ENCODE measurements at regions not wholly inside any gene's neighbourhood (a gene's known extent, or its start where the extent isn't known, plus 50 kb on each side); places are given as distances from the start of the nearest gene placed in this dataset.

- H3K27me3 Mint-ChIP-seq, result peaks cover 15% of the 10 kb centered on the region
- H3K9me3 Mint-ChIP-seq, result no peaks in the 10 kb centered on the region
- H3K4me3 Mint-ChIP-seq, result no peak overlapping the region
- H3K4me1 Mint-ChIP-seq, result peaks cover 23% of the 10 kb centered on the region
- H3K27ac Mint-ChIP-seq, result no peak overlapping the region
- H3K36me3 Mint-ChIP-seq, result no peaks in the 10 kb centered on the region
Measured at GRCh38 chr20:19935842-19936241, 81.3 kb upstream of the NAA20 start.

GRCh38 chr20:19936466-19937200 is 80.5 kb upstream of the NAA20 start:
- peaks cover 23% of the 10 kb centered on the region for H3K4me1 Mint-ChIP-seq
- H3K27ac Mint-ChIP-seq, result no peak overlapping the region
- no peaks in the 10 kb centered on the region for H3K9me3 Mint-ChIP-seq
- H3K27me3 Mint-ChIP-seq, result peaks cover 17% of the 10 kb centered on the region
- H3K4me3 Mint-ChIP-seq, result peak overlapping the region; percentile 62
- H3K36me3 Mint-ChIP-seq, result no peaks in the 10 kb centered on the region

- Mint-ChIP-seq H3K4me3 (peak overlapping the region; percentile 72), H3K4me1 (peaks cover 23% of the 10 kb centered on the region), H3K27me3 (peaks cover 17% of the 10 kb centered on the region), H3K36me3 (no peaks in the 10 kb centered on the region), H3K9me3 (no peaks in the 10 kb centered on the region), H3K27ac (no peak overlapping the region)
Measured at GRCh38 chr20:19937218-19937617, 79.9 kb upstream of the NAA20 start.

GRCh38 chr20:19937651-19938420 is 79.3 kb upstream of the NAA20 start:
- Mint-ChIP-seq H3K4me1 (peaks cover 23% of the 10 kb centered on the region), H3K27me3 (peaks cover 17% of the 10 kb centered on the region), H3K36me3 (no peaks in the 10 kb centered on the region), H3K27ac (no peak overlapping the region), H3K4me3 (peak overlapping the region; percentile 72), H3K9me3 (no peaks in the 10 kb centered on the region)

- Mint-ChIP-seq H3K9me3 (no peaks in the 10 kb centered on the region), H3K36me3 (no peaks in the 10 kb centered on the region), H3K4me1 (peaks cover 23% of the 10 kb centered on the region), H3K4me3 (no peak overlapping the region), H3K27ac (peak overlapping the region; percentile 26), H3K27me3 (peaks cover 17% of the 10 kb centered on the region)
Measured at GRCh38 chr20:19938421-19939090, 78.6 kb upstream of the NAA20 start.

GRCh38 chr20:19940988-19941460 is 76.1 kb upstream of the NAA20 start:
- no peak overlapping the region for H3K4me3 Mint-ChIP-seq
- H3K27me3 Mint-ChIP-seq, result peaks cover 13% of the 10 kb centered on the region
- no peaks in the 10 kb centered on the region for H3K9me3 Mint-ChIP-seq
- H3K4me1 Mint-ChIP-seq, result peaks cover 23% of the 10 kb centered on the region
- no peaks in the 10 kb centered on the region for H3K36me3 Mint-ChIP-seq
- H3K27ac Mint-ChIP-seq, result no peak overlapping the region

GRCh38 chr20:19942611-19943010 is 74.6 kb upstream of the NAA20 start:
- no peak overlapping the region for H3K27ac Mint-ChIP-seq
- peaks cover 9% of the 10 kb centered on the region for H3K27me3 Mint-ChIP-seq
- no peaks in the 10 kb centered on the region for H3K36me3 Mint-ChIP-seq
- H3K4me3 Mint-ChIP-seq, result no peak overlapping the region
- H3K4me1 Mint-ChIP-seq, result peaks cover 14% of the 10 kb centered on the region
- H3K9me3 Mint-ChIP-seq, result no peaks in the 10 kb centered on the region

GRCh38 chr20:19943061-19943521 is 74.1 kb upstream of the NAA20 start:
- H3K4me3 Mint-ChIP-seq, result no peak overlapping the region
- H3K27ac Mint-ChIP-seq, result no peak overlapping the region
- H3K9me3 Mint-ChIP-seq, result no peaks in the 10 kb centered on the region
- H3K4me1 Mint-ChIP-seq, result peaks cover 9% of the 10 kb centered on the region
- H3K27me3 Mint-ChIP-seq, result peaks cover 8% of the 10 kb centered on the region
- no peaks in the 10 kb centered on the region for H3K36me3 Mint-ChIP-seq

GRCh38 chr20:19944772-19945459 is 72.2 kb upstream of the NAA20 start:
- H3K27ac Mint-ChIP-seq, result no peak overlapping the region
- H3K4me3 Mint-ChIP-seq, result no peak overlapping the region
- H3K4me1 Mint-ChIP-seq, result no peaks in the 10 kb centered on the region
- no peaks in the 10 kb centered on the region for H3K36me3 Mint-ChIP-seq
- H3K27me3 Mint-ChIP-seq, result peaks cover 7% of the 10 kb centered on the region
- H3K9me3 Mint-ChIP-seq, result no peaks in the 10 kb centered on the region

- Mint-ChIP-seq H3K27ac (no peak overlapping the region), H3K27me3 (peaks cover 1% of the 10 kb centered on the region), H3K4me3 (no peak overlapping the region), H3K36me3 (no peaks in the 10 kb centered on the region), H3K4me1 (no peaks in the 10 kb centered on the region), H3K9me3 (no peaks in the 10 kb centered on the region)
Measured at GRCh38 chr20:19945732-19946670, 71.2 kb upstream of the NAA20 start.

- no peaks in the 10 kb centered on the region for H3K4me1 Mint-ChIP-seq
- peaks cover 1% of the 10 kb centered on the region for H3K27me3 Mint-ChIP-seq
- no peaks in the 10 kb centered on the region for H3K9me3 Mint-ChIP-seq
- H3K36me3 Mint-ChIP-seq, result no peaks in the 10 kb centered on the region
- no peak overlapping the region for H3K4me3 Mint-ChIP-seq
- H3K27ac Mint-ChIP-seq, result no peak overlapping the region
Measured at GRCh38 chr20:19947611-19948264, 69.4 kb upstream of the NAA20 start.

GRCh38 chr20:19949195-19949867 is 67.8 kb upstream of the NAA20 start:
- H3K27me3 Mint-ChIP-seq, result peaks cover 1% of the 10 kb centered on the region
- no peaks in the 10 kb centered on the region for H3K4me1 Mint-ChIP-seq
- H3K9me3 Mint-ChIP-seq, result no peaks in the 10 kb centered on the region
- no peak overlapping the region for H3K4me3 Mint-ChIP-seq
- no peaks in the 10 kb centered on the region for H3K36me3 Mint-ChIP-seq
- no peak overlapping the region for H3K27ac Mint-ChIP-seq

GRCh38 chr20:19950042-19950441 is 67.1 kb upstream of the NAA20 start:
- no peaks in the 10 kb centered on the region for H3K4me1 Mint-ChIP-seq
- H3K36me3 Mint-ChIP-seq, result no peaks in the 10 kb centered on the region
- no peaks in the 10 kb centered on the region for H3K9me3 Mint-ChIP-seq
- H3K27me3 Mint-ChIP-seq, result no peaks in the 10 kb centered on the region
- no peak overlapping the region for H3K4me3 Mint-ChIP-seq
- H3K27ac Mint-ChIP-seq, result no peak overlapping the region

- no peak overlapping the region for H3K27ac Mint-ChIP-seq
- no peaks in the 10 kb centered on the region for H3K36me3 Mint-ChIP-seq
- H3K4me1 Mint-ChIP-seq, result no peaks in the 10 kb centered on the region
- no peak overlapping the region for H3K4me3 Mint-ChIP-seq
- no peaks in the 10 kb centered on the region for H3K9me3 Mint-ChIP-seq
- H3K27me3 Mint-ChIP-seq, result no peaks in the 10 kb centered on the region
Measured at GRCh38 chr20:19952392-19952791, 64.8 kb upstream of the NAA20 start.

All from activated naive CD4-positive, alpha-beta T cell treated with anti-CD3 and anti-CD28 coated beads, Interleukin-2, amount 50 U/mL, for 24 hours (primary cell).